PC-3 (cell line): ENCODE measurements at regions not wholly inside any gene's neighbourhood (a gene's known extent, or its start where the extent isn't known, plus 50 kb on each side); places are given as distances from the start of the nearest gene placed in this dataset.

ENCODE experiments used
- ATAC-seq: fragments of 200-7000 bp; cut with Tn5 transposase; 2 replicates; pipeline ENCODE4 v1.9.1; 2020; ENCODE audit warnings: mild to moderate bottlenecking, moderate library complexity
- BruUV-seq: library from RNA; stranded (reverse); fragments of 400-500 nt; replicated peaks from 2 replicates; lab custom pipeline; 2021; lab: Mats Ljungman, UMichigan
- CTCF ChIA-PET: fragments of 300-600 bp; sonication (Branson Sonifier 250); formaldehyde crosslinking; loops from one replicate; lab custom pipeline; 2022; ENCODE audit warnings: antibody characterized with exemption; lab: Charles Lee
- POLR2A ChIA-PET: fragments of 300-600 bp; sonication (Branson Sonifier 250); formaldehyde crosslinking; loops from one replicate; lab custom pipeline; 2022; ENCODE audit warnings: antibody characterized with exemption; ENCODE audit not compliant: unreplicated experiment; lab: Charles Lee
- DNase-seq: peaks from one replicate; pipeline ENCODE4 v3.0.0-alpha.2; 2015
- H2AFZ ChIP-seq: fragments of 300-600 bp; sonication (generic); 2 replicates; pipeline ENCODE4 v1.6.0; 2016; ENCODE audit warnings: antibody characterized with exemption, low read length
- H3F3A ChIP-seq: fragments of 300-600 bp; sonication (generic); one replicate; pipeline ENCODE4 v1.6.0; 2017; ENCODE audit warnings: antibody characterized with exemption, low read length, control low read depth, mild to moderate bottlenecking; ENCODE audit not compliant: unreplicated experiment
- H3K27ac ChIP-seq: fragments of 300-600 bp; sonication (generic); 2 replicates; pipeline ENCODE4 v1.5.1; 2016; ENCODE audit warnings: mild to moderate bottlenecking, low read length
- H3K27me3 ChIP-seq: fragments of 300-600 bp; sonication (generic); 2 replicates; pipeline ENCODE4 v1.6.1; 2016; ENCODE audit warnings: low read length, mixed read lengths
- H3K36me3 ChIP-seq: fragments of 300-600 bp; sonication (generic); 2 replicates; pipeline ENCODE4 v1.6.1; 2016; ENCODE audit warnings: low read depth, mixed run types, low read length, mixed read lengths
- H3K4me1 ChIP-seq: fragments of 300-600 bp; sonication (generic); 2 replicates; pipeline ENCODE4 v1.5.1; 2016; ENCODE audit warnings: low read length; ENCODE audit not compliant: insufficient read depth
- H3K4me2 ChIP-seq: fragments of 300-600 bp; sonication (generic); 2 replicates; pipeline ENCODE4 v1.6.0; 2016; ENCODE audit warnings: low read length
- H3K4me3 ChIP-seq: fragments of 300-600 bp; sonication (generic); 2 replicates; pipeline ENCODE4 v1.5.1; 2016; ENCODE audit warnings: mild to moderate bottlenecking, low read length, mixed read lengths
- H3K79me2 ChIP-seq: fragments of 300-600 bp; sonication (generic); 2 replicates; pipeline ENCODE4 v1.6.1; 2017; ENCODE audit warnings: low read length, mixed read lengths
- H3K9ac ChIP-seq: fragments of 300-600 bp; sonication (generic); 2 replicates; pipeline ENCODE4 v1.6.0; 2016; ENCODE audit warnings: mild to moderate bottlenecking, low read length
- H3K9me2 ChIP-seq: fragments of 300-600 bp; sonication (generic); replicated peaks from 2 replicates; pipeline ENCODE4 v1.6.1; 2016; ENCODE audit warnings: mixed run types, low read length, mixed read lengths
- H3K9me3 ChIP-seq: fragments of 300-600 bp; sonication (generic); 2 replicates; pipeline ENCODE4 v1.6.1; 2016; ENCODE audit warnings: low read length, mixed read lengths
- H4K20me1 ChIP-seq: fragments of 300-600 bp; sonication (generic); 2 replicates; pipeline ENCODE4 v1.6.1; 2016; ENCODE audit warnings: low read length, mixed read lengths
- EZH2 ChIP-seq: fragments of 300-600 bp; sonication (generic); IDR thresholded peaks from one replicate; pipeline ENCODE4 v1.6.1; 2017; ENCODE audit warnings: antibody characterized with exemption, mild to moderate bottlenecking, low read length; ENCODE audit not compliant: unreplicated experiment
- EZH2phosphoT487 ChIP-seq: fragments of 300-600 bp; sonication (generic); IDR thresholded peaks from 2 replicates; pipeline ENCODE4 v1.6.1; 2018; ENCODE audit warnings: mild to moderate bottlenecking, antibody characterized with exemption, low read length, borderline replicate concordance
- intact Hi-C: fragments of 100-400 bp; cut with micrococcal nuclease; formaldehyde crosslinking; loops from 2 replicates; pipeline ENCODE4 v1.9.0; 2023
- TF ChIP-seq, protein P1 (sequence below): fragments of 300-600 bp; sonication (generic); conservative IDR thresholded peaks from 2 replicates; pipeline ENCODE4 v1.5.1; 2017; ENCODE audit warnings: antibody characterized with exemption, low read depth, mild to moderate bottlenecking, low read length

DNA sequence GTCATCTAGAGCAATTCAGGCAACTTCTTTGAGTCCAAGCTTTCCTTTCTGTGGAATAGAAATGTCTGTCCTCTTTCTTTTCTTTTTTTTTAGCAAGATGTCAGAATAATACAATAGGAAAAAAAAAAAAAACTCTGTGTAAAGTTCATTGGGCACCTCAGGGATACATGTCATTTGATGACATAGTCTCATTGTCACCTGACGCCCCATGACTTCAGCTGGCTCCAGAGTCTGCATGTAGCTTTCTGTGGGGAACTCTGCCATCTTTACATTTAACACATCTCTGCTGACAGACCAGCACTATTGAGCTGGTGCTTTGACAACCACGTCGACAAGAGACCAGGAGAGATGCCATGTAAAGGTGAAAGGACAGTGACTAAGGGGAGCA lies 172.5 kb upstream of the KLF7 start:
- Histone ChIP-seq H3K4me2 (no peak overlapping the region), H3K27me3 (no peaks in the 10 kb centered on the region), H3K9me2 (no peaks in the 10 kb centered on the region), H3K79me2 (no peaks in the 10 kb centered on the region), H3K9me3 (no peaks in the 10 kb centered on the region), H3K36me3 (no peaks in the 10 kb centered on the region), H2AFZ (no peak overlapping the region), H3K27ac (no peak overlapping the region), H3F3A (peaks cover 7% of the 10 kb centered on the region), H3K4me3 (no peak overlapping the region), H3K4me1 (peaks cover 35% of the 10 kb centered on the region), H4K20me1 (no peaks in the 10 kb centered on the region), H3K9ac (no peak overlapping the region)
- CTCF ChIA-PET, result no interaction called here
- POLR2A ChIA-PET, result no interaction called here
- intact Hi-C loops, result loop anchor here (10.0 kb wide), 1 partner anchor 533 kb away; no protein-coding TSS in a partner anchor
- DNase-seq, result no peak
- TF ChIP-seq EZH2, result no peak
- TF ChIP-seq EZH2phosphoT487, result no peak
- TF ChIP-seq, protein P1, sequence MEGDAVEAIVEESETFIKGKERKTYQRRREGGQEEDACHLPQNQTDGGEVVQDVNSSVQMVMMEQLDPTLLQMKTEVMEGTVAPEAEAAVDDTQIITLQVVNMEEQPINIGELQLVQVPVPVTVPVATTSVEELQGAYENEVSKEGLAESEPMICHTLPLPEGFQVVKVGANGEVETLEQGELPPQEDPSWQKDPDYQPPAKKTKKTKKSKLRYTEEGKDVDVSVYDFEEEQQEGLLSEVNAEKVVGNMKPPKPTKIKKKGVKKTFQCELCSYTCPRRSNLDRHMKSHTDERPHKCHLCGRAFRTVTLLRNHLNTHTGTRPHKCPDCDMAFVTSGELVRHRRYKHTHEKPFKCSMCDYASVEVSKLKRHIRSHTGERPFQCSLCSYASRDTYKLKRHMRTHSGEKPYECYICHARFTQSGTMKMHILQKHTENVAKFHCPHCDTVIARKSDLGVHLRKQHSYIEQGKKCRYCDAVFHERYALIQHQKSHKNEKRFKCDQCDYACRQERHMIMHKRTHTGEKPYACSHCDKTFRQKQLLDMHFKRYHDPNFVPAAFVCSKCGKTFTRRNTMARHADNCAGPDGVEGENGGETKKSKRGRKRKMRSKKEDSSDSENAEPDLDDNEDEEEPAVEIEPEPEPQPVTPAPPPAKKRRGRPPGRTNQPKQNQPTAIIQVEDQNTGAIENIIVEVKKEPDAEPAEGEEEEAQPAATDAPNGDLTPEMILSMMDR, result no peak
- ATAC-seq, result no peak
- no TSS peak for BruUV-seq

GRCh38 chr2:207338610-207339009 lies 172.9 kb upstream of the KLF7 start:
- Histone ChIP-seq H3K4me2 (no peak overlapping the region), H3K9ac (no peak overlapping the region), H3K27ac (no peak overlapping the region), H3F3A (peaks cover 7% of the 10 kb centered on the region), H3K79me2 (no peaks in the 10 kb centered on the region), H3K4me1 (peaks cover 32% of the 10 kb centered on the region), H3K9me2 (no peaks in the 10 kb centered on the region), H3K27me3 (no peaks in the 10 kb centered on the region), H4K20me1 (no peaks in the 10 kb centered on the region), H2AFZ (no peak overlapping the region), H3K4me3 (no peak overlapping the region), H3K36me3 (no peaks in the 10 kb centered on the region), H3K9me3 (no peaks in the 10 kb centered on the region)
- BruUV-seq, result no TSS peak
- ChIA-PET CTCF (no interaction called here), POLR2A (interaction anchor here (0.5 kb wide), 1 partner anchor 1516 kb away, joined by 4 read pairs; no protein-coding TSS in a partner anchor)
- intact Hi-C loops, result loop anchor here (10.0 kb wide), 1 partner anchor 534 kb away; no protein-coding TSS in a partner anchor
- no peak for DNase-seq
- no peak for ATAC-seq
- no peak for TF ChIP-seq EZH2
- no peak for TF ChIP-seq EZH2phosphoT487
- TF ChIP-seq, protein P1, result no peak

GRCh38 chr2:207341112-207341750 lies 175.5 kb upstream of the KLF7 start:
- ATAC-seq, result no peak
- no peaks in the 10 kb centered on the region for H3K36me3 ChIP-seq
- no peak overlapping the region for H3K27ac ChIP-seq
- H3K9me2 ChIP-seq, result no peaks in the 10 kb centered on the region
- H3F3A ChIP-seq, result no peaks in the 10 kb centered on the region
- no TSS peak for BruUV-seq
- H3K79me2 ChIP-seq, result no peaks in the 10 kb centered on the region
- H4K20me1 ChIP-seq, result no peaks in the 10 kb centered on the region
- H3K4me1 ChIP-seq, result peaks cover 9% of the 10 kb centered on the region
- no peaks in the 10 kb centered on the region for H3K9me3 ChIP-seq
- H3K27me3 ChIP-seq, result no peaks in the 10 kb centered on the region
- intact Hi-C loops, result no loop called here
- TF ChIP-seq EZH2phosphoT487 (no peak), EZH2 (no peak)
- TF ChIP-seq, protein P1, result no peak
- CTCF ChIA-PET, result no interaction called here
- DNase-seq, result no peak
- H3K4me2 ChIP-seq, result no peak overlapping the region
- POLR2A ChIA-PET, result no interaction called here
- no peak overlapping the region for H2AFZ ChIP-seq
- no peak overlapping the region for H3K4me3 ChIP-seq
- H3K9ac ChIP-seq, result no peak overlapping the region
